ENCODE measurements at regions not wholly inside any gene's neighbourhood (a gene's known extent, or its start where the extent isn't known, plus 50 kb on each side); places are given as distances from the start of the nearest gene placed in this dataset.

DNA sequence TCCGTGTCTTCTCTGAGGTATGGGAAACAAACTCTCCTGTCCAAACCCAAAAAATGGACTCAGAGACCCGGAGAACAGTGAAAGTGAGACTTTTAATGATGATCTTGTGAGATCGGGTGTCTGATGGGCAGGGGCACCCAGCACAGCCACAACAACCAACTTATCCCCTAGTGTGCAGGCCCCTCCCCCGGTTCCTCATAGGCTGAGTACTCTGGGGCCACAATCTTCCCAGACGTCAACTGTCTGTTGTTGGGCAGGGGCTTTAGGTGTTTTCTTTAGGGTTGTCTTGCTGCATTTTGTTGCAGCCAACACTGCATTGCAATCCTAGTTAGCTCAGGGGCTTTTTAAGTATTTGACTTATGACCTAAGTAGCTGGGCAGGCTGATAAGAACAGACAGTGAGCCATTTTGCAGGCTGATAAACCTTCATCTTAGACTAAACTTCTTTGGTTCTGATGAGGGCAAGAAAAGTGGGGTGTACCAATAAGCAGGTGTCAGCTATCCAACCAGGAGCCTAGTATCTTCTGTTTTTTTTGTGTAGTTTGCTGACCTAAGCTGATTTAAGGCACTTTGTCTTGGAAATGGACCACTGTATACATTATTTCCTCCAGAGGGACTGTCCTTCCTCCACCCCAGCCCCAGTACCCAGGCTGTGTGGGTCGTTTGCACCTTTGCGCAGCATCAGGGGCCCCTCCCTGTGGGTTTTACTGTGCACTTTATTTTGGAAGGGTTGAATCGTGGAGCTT is 1323.6 kb downstream of the TBC1D22A start:
- H3K36me3 ChIP-seq (ENCODE audit: control insufficient read depth, insufficient read depth, low read length) = no peaks in the 10 kb centered on the region
- no peak for DNase-seq (ENCODE audit: extremely low read depth, insufficient read length)
- TF ChIP-seq, protein P1, sequence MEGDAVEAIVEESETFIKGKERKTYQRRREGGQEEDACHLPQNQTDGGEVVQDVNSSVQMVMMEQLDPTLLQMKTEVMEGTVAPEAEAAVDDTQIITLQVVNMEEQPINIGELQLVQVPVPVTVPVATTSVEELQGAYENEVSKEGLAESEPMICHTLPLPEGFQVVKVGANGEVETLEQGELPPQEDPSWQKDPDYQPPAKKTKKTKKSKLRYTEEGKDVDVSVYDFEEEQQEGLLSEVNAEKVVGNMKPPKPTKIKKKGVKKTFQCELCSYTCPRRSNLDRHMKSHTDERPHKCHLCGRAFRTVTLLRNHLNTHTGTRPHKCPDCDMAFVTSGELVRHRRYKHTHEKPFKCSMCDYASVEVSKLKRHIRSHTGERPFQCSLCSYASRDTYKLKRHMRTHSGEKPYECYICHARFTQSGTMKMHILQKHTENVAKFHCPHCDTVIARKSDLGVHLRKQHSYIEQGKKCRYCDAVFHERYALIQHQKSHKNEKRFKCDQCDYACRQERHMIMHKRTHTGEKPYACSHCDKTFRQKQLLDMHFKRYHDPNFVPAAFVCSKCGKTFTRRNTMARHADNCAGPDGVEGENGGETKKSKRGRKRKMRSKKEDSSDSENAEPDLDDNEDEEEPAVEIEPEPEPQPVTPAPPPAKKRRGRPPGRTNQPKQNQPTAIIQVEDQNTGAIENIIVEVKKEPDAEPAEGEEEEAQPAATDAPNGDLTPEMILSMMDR (IDR thresholded peaks at IDR 0.05; ENCODE audit: insufficient read depth, low read length, poor library complexity, severe bottlenecking) = no peak
- no peak overlapping the region for H3K4me3 ChIP-seq (replicated peaks; ENCODE audit: low read depth, low read length)
- H3K27me3 ChIP-seq (replicated peaks; ENCODE audit: control insufficient read depth, insufficient read depth, low read length) = no peaks in the 10 kb centered on the region

DNA sequence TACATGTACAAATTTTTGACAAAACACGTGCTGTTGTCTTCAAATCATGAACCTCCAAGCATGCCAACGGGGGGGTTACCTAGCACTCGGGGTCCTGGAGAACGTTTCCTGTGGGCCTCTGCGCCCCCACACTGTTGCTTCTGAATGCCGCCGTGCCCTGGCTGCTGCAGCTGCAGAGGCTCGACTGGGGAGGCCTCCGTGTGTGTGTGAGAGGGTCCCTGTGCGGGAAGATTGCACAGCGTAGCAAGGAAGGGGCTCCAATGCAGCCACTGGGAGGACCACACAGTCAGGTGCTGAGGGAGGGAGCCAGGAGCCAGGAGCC is 1322.2 kb downstream of the TBC1D22A start:
- no peak for DNase-seq (ENCODE audit: extremely low read depth, insufficient read length)
- no peaks in the 10 kb centered on the region for H3K27me3 ChIP-seq (replicated peaks; ENCODE audit: control insufficient read depth, insufficient read depth, low read length)
- no peak overlapping the region for H3K4me3 ChIP-seq (replicated peaks; ENCODE audit: low read depth, low read length)
- no peaks in the 10 kb centered on the region for H3K36me3 ChIP-seq (ENCODE audit: control insufficient read depth, insufficient read depth, low read length)
- TF ChIP-seq, protein P1 (IDR thresholded peaks at IDR 0.05; ENCODE audit: insufficient read depth, low read length, poor library complexity, severe bottlenecking) = no peak

DNA sequence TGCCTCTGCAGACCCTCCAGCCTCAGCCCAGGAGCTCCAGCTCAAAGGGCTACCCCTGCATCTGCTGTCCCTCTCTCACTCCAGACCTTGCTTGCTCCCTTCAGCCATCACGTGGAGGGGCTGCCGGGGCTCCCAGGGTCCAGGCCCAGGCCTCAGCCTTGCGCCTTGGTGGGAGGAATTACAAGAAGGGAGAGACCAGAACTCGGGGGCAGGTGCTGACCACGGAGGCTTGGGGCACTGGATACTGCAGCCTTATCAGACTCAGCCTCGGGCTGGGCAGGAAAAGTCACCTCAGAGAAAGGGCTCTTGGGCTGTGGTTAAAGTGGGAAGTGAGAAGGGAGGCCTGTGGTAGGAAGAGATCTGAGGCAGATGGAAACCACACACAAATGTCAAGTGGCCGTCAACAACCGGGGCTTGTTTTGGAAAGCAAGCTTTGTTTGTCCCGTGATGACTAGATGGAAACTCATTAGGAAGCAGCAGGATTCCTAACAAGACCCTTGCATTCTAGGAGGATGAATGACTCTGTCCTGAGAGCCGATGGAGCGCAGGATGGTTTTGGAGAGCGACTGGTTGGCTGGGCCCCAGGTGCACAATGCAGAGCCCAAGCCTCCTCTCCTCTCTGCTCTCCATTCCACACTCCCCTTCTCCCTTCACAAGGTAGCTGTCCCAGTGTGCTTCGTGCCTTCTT is 1321.7 kb downstream of the TBC1D22A start:
- peak; percentile 36 for DNase-seq (ENCODE audit: extremely low read depth, insufficient read length)
- Histone ChIP-seq H3K4me3 (replicated peaks; ENCODE audit: low read depth, low read length) (no peak overlapping the region), H3K36me3 (ENCODE audit: control insufficient read depth, insufficient read depth, low read length) (no peaks in the 10 kb centered on the region), H3K27me3 (replicated peaks; ENCODE audit: control insufficient read depth, insufficient read depth, low read length) (no peaks in the 10 kb centered on the region)
- TF ChIP-seq, protein P1 (IDR thresholded peaks at IDR 0.05; ENCODE audit: insufficient read depth, low read length, poor library complexity, severe bottlenecking) = no peak

DNA sequence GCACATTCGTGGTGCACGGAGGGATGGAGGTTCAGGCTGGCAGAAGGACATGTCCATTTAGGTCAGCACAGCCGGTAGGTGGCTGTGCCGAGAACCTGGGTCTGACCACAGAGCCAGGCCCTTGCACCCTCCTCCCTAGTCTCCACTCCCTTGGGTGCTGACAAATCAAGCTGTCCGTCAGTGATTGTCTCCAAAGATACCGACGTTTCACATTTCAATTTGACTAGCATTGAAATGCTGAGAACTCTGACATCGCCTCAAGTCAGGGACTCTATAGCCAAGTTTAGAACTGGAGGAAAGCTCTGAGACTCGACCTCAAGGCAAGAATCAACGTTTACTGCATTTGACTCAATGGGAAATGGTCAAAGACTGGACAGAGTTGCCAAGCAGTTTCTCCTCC is 1321.1 kb downstream of the TBC1D22A start:
- no peaks in the 10 kb centered on the region for H3K27me3 ChIP-seq (replicated peaks; ENCODE audit: control insufficient read depth, insufficient read depth, low read length)
- no peak overlapping the region for H3K4me3 ChIP-seq (replicated peaks; ENCODE audit: low read depth, low read length)
- TF ChIP-seq, protein P1 (IDR thresholded peaks at IDR 0.05; ENCODE audit: insufficient read depth, low read length, poor library complexity, severe bottlenecking) = no peak

DNA sequence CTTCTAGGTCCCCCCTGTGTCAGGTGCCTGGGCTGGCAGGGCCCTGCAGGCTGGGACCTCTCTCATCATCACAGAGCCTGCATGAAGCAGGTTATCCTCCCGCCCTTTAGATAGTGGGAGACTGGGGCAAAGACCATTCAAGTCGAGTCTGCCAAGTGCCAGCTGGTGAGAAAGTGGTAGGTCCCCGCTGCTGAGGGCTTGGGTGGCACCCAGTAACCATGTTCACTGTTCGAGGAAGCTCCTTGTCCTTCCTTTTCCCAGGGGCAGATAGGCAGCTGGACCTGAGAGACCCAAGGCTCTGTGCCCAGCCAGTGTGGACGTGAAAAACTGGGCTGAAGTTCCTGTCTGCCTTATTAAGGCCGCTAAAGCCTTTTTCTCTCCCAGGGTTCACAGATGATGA is 1319.8 kb downstream of the TBC1D22A start:
- Histone ChIP-seq H3K4me3 (replicated peaks; ENCODE audit: low read depth, low read length) (no peak overlapping the region), H3K27me3 (replicated peaks; ENCODE audit: control insufficient read depth, insufficient read depth, low read length) (no peaks in the 10 kb centered on the region), H3K36me3 (ENCODE audit: control insufficient read depth, insufficient read depth, low read length) (no peaks in the 10 kb centered on the region)
- TF ChIP-seq, protein P1 (IDR thresholded peaks at IDR 0.05; ENCODE audit: insufficient read depth, low read length, poor library complexity, severe bottlenecking) = no peak
- no peak for DNase-seq (ENCODE audit: extremely low read depth, insufficient read length)

More for the DNA sequence above, 1321.1 kb downstream of the TBC1D22A start:
- H3K36me3 ChIP-seq (ENCODE audit: control insufficient read depth, insufficient read depth, low read length) = no peaks in the 10 kb centered on the region
- DNase-seq (ENCODE audit: extremely low read depth, insufficient read length) = peak; percentile 30
